GM13977 (cell line): ENCODE measurements at regions not wholly inside any gene's neighbourhood (a gene's known extent, or its start where the extent isn't known, plus 50 kb on each side); places are given as distances from the start of the nearest gene placed in this dataset.

ENCODE experiments used
- DNase-seq: peaks from one replicate; pipeline ENCODE4 v3.0.0; 2012; ENCODE audit warnings: low spot score
- in situ Hi-C: fragments of 300-500 bp; cut with MboI; formaldehyde crosslinking; loops from one replicate; pipeline ENCODE4 v1.12.0; 2022; ENCODE audit warnings: low sequenced_read_pairs, low pct_unique_long_range_greater_than_20kb, mixed read lengths, inconsistent platforms; ENCODE audit not compliant: unreplicated experiment
- TF ChIP-seq, protein P1 (sequence below): IDR thresholded peaks from 2 replicates; pipeline ENCODE4 v1.5.1; 2012; ENCODE audit warnings: mild to moderate bottlenecking, control low read depth; ENCODE audit not compliant: insufficient read depth; ENCODE audit errors: extremely low read depth, missing control alignments

DNA sequence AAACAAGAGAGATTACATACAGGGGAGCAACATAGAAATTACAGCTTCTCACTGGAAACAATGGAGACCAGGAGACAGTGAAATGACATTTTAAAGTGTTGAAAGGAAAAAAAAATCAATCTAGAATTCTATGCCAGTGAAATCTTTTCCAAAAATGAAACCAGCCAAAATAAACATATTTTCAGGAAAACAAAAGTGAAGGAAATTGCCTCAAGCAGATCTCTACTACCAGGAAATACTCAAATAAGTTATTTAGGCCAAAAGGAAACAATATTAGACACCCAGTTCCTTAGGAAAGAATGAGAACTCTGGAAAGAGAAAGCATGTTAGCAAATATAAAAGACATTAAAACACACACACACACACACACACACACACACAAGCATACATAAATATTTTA, 339.9 kb upstream of the NCKAP5 start:
- no peak for DNase-seq
- in situ Hi-C loops = no loop called here
- TF ChIP-seq, protein P1, sequence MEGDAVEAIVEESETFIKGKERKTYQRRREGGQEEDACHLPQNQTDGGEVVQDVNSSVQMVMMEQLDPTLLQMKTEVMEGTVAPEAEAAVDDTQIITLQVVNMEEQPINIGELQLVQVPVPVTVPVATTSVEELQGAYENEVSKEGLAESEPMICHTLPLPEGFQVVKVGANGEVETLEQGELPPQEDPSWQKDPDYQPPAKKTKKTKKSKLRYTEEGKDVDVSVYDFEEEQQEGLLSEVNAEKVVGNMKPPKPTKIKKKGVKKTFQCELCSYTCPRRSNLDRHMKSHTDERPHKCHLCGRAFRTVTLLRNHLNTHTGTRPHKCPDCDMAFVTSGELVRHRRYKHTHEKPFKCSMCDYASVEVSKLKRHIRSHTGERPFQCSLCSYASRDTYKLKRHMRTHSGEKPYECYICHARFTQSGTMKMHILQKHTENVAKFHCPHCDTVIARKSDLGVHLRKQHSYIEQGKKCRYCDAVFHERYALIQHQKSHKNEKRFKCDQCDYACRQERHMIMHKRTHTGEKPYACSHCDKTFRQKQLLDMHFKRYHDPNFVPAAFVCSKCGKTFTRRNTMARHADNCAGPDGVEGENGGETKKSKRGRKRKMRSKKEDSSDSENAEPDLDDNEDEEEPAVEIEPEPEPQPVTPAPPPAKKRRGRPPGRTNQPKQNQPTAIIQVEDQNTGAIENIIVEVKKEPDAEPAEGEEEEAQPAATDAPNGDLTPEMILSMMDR = no peak

DNA sequence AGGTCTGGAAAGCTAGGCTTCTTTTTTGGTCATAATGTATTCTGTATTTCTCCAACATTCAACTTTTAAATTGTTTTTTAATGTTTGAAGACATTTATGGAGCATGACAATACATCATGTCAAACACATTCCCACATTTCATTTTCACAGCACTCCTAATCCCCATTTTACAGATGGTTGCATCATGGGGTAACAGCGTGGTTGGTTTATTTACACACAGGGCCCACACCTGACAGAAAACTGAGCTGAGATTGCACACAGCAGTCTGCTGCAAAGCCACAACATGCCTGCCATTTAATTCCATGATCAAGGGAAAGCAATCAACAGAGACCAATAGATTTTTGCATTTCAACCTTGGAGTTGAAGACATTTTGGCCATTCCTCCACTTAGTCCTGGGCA, 335.7 kb upstream of the MGAT5 start:
- TF ChIP-seq, protein P1 = no peak
- in situ Hi-C loops = no loop called here
- no peak for DNase-seq

DNA sequence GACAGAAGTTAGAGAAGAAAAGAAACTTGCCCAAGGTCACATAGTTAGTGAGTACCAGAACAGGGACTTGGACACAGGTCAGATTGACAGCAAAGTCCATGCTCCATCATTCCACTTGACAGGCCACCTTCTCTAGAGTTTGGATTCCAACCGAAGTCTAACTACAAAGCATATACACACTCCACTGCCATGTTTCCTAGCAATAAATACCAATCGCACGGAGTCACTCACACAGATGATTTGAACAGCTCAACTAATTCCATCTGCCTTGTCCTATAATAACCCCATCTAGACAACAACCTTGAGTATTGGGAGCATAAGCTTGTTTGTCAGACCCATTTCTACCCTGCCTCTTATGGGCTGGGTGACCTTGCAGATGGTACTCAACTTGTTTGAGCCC, 334.6 kb upstream of the MGAT5 start:
- DNase-seq = no peak
- in situ Hi-C loops = no loop called here

DNA sequence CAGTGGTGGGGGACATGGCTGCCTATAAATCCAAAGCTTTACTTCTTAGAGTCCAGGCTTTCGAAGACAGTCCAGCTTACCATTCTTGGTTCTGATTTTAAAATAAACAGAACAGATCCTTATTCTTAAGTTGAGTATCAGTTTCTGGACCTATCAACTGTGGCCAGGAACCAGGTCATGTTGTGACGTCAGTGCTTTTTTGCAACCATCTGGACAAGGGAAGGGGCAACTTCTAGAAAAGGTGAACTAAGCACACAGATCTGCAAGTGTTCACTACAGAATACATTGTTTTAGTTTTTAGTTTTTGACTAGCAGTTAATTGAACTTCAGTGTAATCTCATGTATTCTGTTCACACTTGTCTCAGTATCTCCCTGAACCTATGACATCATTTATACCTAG, 326.0 kb upstream of the MGAT5 start:
- DNase-seq = no peak
- in situ Hi-C loops = no loop called here
- TF ChIP-seq, protein P1 = no peak

More for the DNA sequence above, 334.6 kb upstream of the MGAT5 start:
- TF ChIP-seq, protein P1 = no peak

DNA sequence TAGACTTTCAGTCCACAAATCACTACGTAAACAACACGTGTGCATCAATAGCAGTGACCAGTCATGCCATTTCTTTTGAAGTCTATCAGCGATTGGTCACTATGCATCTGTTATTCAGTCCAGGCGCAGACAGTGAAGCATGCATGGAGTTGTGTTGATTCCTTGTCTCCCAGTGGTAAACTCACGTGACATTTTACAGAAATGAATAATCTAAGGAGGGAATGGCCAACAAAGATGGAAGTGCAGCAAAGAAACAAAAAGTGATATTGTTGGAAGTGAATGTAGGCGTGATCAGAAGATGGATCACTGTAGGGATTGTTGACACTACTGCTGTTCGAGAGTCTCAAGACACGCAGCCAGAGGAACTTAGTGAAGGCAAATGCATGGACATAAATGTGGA, 317.8 kb upstream of the MGAT5 start:
- TF ChIP-seq, protein P1 = no peak
- in situ Hi-C loops = no loop called here
- DNase-seq = no peak

DNA sequence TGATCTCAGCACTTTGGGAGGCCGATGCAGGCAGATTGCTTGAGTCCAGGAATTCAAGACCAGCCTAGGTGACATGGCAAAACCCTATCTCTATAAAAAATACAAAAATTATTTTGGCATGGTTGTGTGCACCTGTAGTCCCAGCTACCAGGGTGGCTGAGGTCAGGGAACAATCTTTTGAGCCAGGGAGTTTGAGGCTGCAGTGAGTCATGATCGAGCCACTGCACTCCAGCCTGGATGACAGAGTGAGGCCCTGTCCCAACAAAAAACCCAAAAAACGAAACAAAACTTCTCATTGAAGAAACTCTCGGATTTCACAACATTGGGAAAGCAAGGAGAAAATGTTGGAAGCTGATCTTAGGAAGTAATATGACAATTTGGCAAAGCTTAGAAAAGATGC, 317.3 kb upstream of the MGAT5 start:
- TF ChIP-seq, protein P1 = no peak
- in situ Hi-C loops = no loop called here
- no peak for DNase-seq

DNA sequence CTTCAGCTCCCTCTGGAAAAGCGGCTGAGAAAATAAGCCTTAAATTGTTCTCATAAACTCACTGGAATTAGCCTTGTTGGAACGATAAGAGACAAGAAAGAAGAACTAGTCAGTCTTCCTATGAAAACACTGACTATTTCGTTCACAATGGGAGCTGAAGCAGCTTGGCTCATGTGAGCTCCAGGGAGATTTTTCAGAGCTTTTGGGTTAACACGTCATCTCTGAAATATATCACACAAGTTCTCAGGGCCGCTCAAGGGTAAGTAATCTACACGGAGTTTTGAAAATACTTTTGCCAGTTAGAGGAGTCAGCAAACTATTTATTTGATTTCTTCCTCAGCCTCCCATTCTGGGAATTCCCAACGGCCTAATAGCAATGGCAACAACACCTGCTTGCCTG, 316.2 kb upstream of the MGAT5 start:
- no peak for DNase-seq
- in situ Hi-C loops = no loop called here
- TF ChIP-seq, protein P1 = no peak
